Heart left ventricle (tissue), 13 donors: ENCODE measurements at regions not wholly inside any gene's neighbourhood (a gene's known extent, or its start where the extent isn't known, plus 50 kb on each side); places are given as distances from the start of the nearest gene placed in this dataset.
A peak's percentile ranks its signal among the peaks of the same experiment; 100 is the strongest.
"Not testable (repeated sequence)": the region's sequence is repeated elsewhere in the genome, so short reads cannot be mapped to it uniquely, and the experiment has no call there.

Source experiments
- POLR2A ChIP-seq, 2 donors: fragments of 450-650 bp; IDR thresholded peaks; one replicate each; pipeline ENCODE4 v1.6.1; 2017; ENCODE audit warnings: antibody characterized with exemption in 2 of 2, mild to moderate bottlenecking in 2 of 2, moderate library complexity in 2 of 2
- TF ChIP-seq, protein P1 (sequence below), 12 donors: fragments of 200-600 bp; sonication (generic) in 4 of 12; IDR thresholded peaks; one replicate each; pipeline versions ENCODE4 v1.5.0 to v1.8.0; 2018 to 2022; ENCODE audit warnings: antibody characterized with exemption in 12 of 12, mild to moderate bottlenecking in 5 of 12
- donor health status: ischemic (EF 13 %, LVEDD 7.1; RV severe dilation, severe dysfunction).
- donor health status: DM: no; HTN: yes; CAD: no.
- donor health status: DM: no; HTN: no; CAD: no.
- donor health status: ischemic (EF 25% LVEDD 6.9; RV normal size, moderate dysfunction).
- donor health status: ischemic (EF 25% LVEDD 5.7; RV mildly dilated, moderate dysfunction).
- donor health status: ischemic (EF 35%, LVEDD 5.7; RV mildly dilated, moderate dysfunction).
- donor health status: nonischemic (EF 11% LVEDD 7.7; RV severe dilation, severe dysfunction).
- donor health status: DM: yes; HTN: yes; CAD: no.
- donor health status: PGD.
- donor health status: ischemic (EF 29% LVEDD 5.4; RV normal size, mild dysfunction).
- donor health status: nonischemic (EF 23%, LVEDD 6.1; RV moderate dilation, normal function).

DNA sequence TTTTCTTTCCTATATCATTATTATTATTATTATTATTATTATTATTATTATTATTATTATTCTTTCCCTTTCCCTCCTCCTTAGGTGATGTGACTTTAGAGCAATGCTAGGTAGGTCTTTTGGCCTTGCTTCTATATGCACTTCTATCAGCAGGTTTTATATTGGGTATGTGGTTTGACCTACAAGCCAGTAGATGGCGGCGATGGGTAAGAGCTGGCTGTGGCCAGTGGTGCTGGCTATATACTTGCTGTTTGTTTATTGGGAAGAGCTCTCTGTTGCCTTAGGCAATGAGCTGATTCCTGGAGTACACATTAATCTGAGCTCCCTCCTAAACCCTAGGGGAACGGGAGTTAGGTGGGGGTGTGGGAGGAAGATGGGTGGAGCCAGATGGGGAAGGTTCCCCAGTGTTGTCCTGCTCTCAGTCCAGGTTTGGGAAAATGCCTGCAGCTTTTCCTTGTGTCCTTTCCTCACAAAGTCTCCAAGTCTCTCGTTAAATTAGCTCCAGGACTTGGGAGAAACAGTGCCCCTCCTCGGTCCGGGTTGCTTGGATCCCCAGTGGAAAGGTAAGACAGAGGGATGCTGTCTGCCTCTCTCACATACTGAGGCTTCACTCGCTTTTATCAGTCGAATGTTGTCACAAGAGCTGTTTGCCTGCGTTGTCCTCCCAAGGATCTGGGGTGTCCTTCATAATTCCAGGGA lies 72.2 kb upstream of the HNRNPA1L2 start:
- not testable (repeated sequence) for TF ChIP-seq POLR2A (IDR thresholded peaks at IDR 0.05)
- TF ChIP-seq, protein P1, sequence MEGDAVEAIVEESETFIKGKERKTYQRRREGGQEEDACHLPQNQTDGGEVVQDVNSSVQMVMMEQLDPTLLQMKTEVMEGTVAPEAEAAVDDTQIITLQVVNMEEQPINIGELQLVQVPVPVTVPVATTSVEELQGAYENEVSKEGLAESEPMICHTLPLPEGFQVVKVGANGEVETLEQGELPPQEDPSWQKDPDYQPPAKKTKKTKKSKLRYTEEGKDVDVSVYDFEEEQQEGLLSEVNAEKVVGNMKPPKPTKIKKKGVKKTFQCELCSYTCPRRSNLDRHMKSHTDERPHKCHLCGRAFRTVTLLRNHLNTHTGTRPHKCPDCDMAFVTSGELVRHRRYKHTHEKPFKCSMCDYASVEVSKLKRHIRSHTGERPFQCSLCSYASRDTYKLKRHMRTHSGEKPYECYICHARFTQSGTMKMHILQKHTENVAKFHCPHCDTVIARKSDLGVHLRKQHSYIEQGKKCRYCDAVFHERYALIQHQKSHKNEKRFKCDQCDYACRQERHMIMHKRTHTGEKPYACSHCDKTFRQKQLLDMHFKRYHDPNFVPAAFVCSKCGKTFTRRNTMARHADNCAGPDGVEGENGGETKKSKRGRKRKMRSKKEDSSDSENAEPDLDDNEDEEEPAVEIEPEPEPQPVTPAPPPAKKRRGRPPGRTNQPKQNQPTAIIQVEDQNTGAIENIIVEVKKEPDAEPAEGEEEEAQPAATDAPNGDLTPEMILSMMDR (IDR thresholded peaks at IDR 0.05) = peak in 10 of 12 donors; percentile 12 to 59 (median 42)
